Liver (tissue), 3 donors: ENCODE measurements at regions not wholly inside any gene's neighbourhood (a gene's known extent, or its start where the extent isn't known, plus 50 kb on each side); places are given as distances from the start of the nearest gene placed in this dataset.

ENCODE experiments used
- SP1 ChIP-seq: IDR thresholded peaks from 2 replicates; pipeline ENCODE4 v1.6.1; 2018; ENCODE audit warnings: antibody characterized with exemption, mild to moderate bottlenecking
- TAF1 ChIP-seq: conservative IDR thresholded peaks from 2 replicates; pipeline ENCODE4 v1.6.1; 2016; ENCODE audit warnings: antibody characterized with exemption, mild to moderate bottlenecking
- YY1 ChIP-seq: IDR thresholded peaks from 2 replicates; pipeline ENCODE4 v1.6.1; 2016; ENCODE audit warnings: antibody characterized with exemption, mild to moderate bottlenecking
- TF ChIP-seq, protein P1 (sequence below): fragments of 150-350 bp; IDR thresholded peaks from 2 replicates; pipeline ENCODE4 v1.5.1; 2017; ENCODE audit warnings: improper control_type of control experiment, low read depth, low read length; ENCODE audit not compliant: missing input control
- TF ChIP-seq, protein P2 (sequence below): IDR thresholded peaks from 2 replicates; pipeline ENCODE4 v1.6.1; 2016; ENCODE audit warnings: antibody characterized with exemption, mild to moderate bottlenecking
- TF ChIP-seq, protein P3 (sequence below): IDR thresholded peaks from 2 replicates; pipeline ENCODE4 v1.6.1; 2016; ENCODE audit warnings: antibody characterized with exemption
- donor health status: healthy.
- donor health status: healthy.

DNA sequence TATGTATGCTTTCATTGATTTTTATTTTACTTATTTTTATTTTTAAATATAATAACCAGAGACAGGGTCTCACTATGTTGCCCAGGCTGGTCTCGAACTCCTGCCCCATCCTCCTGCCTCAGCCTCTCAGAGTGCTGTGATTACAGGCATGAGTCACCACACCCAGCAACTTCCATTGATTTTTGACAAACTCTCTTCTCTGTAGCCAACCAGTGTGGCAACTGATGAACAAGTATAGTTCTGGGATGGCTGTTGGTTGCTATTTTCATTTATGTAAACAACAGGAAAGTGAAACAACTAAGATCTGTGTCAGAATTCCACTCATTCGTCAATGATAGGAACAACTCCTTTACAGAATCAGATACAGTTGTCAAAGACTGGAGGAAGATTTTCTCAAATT, 356.7 kb upstream of the JARID2 start:
- TF ChIP-seq, protein P1, sequence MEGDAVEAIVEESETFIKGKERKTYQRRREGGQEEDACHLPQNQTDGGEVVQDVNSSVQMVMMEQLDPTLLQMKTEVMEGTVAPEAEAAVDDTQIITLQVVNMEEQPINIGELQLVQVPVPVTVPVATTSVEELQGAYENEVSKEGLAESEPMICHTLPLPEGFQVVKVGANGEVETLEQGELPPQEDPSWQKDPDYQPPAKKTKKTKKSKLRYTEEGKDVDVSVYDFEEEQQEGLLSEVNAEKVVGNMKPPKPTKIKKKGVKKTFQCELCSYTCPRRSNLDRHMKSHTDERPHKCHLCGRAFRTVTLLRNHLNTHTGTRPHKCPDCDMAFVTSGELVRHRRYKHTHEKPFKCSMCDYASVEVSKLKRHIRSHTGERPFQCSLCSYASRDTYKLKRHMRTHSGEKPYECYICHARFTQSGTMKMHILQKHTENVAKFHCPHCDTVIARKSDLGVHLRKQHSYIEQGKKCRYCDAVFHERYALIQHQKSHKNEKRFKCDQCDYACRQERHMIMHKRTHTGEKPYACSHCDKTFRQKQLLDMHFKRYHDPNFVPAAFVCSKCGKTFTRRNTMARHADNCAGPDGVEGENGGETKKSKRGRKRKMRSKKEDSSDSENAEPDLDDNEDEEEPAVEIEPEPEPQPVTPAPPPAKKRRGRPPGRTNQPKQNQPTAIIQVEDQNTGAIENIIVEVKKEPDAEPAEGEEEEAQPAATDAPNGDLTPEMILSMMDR, result no peak
- TF ChIP-seq TAF1 (no peak), YY1 (no peak), SP1 (no peak)
- TF ChIP-seq, protein P2, sequence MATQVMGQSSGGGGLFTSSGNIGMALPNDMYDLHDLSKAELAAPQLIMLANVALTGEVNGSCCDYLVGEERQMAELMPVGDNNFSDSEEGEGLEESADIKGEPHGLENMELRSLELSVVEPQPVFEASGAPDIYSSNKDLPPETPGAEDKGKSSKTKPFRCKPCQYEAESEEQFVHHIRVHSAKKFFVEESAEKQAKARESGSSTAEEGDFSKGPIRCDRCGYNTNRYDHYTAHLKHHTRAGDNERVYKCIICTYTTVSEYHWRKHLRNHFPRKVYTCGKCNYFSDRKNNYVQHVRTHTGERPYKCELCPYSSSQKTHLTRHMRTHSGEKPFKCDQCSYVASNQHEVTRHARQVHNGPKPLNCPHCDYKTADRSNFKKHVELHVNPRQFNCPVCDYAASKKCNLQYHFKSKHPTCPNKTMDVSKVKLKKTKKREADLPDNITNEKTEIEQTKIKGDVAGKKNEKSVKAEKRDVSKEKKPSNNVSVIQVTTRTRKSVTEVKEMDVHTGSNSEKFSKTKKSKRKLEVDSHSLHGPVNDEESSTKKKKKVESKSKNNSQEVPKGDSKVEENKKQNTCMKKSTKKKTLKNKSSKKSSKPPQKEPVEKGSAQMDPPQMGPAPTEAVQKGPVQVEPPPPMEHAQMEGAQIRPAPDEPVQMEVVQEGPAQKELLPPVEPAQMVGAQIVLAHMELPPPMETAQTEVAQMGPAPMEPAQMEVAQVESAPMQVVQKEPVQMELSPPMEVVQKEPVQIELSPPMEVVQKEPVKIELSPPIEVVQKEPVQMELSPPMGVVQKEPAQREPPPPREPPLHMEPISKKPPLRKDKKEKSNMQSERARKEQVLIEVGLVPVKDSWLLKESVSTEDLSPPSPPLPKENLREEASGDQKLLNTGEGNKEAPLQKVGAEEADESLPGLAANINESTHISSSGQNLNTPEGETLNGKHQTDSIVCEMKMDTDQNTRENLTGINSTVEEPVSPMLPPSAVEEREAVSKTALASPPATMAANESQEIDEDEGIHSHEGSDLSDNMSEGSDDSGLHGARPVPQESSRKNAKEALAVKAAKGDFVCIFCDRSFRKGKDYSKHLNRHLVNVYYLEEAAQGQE, result no peak
- TF ChIP-seq, protein P3, sequence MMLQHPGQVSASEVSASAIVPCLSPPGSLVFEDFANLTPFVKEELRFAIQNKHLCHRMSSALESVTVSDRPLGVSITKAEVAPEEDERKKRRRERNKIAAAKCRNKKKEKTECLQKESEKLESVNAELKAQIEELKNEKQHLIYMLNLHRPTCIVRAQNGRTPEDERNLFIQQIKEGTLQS, result peak; percentile 31
